Body of pancreas (tissue), 4 donors: ENCODE measurements at regions not wholly inside any gene's neighbourhood (a gene's known extent, or its start where the extent isn't known, plus 50 kb on each side); places are given as distances from the start of the nearest gene placed in this dataset.

Experiments used
- CTCF ChIP-seq, 7 experiments: fragments of 450-650 bp in 4 of 7; fragments of 200-600 bp in 3 of 7; sonication (generic) in 3 of 7; IDR thresholded peaks; one replicate each; pipeline ENCODE4 v1.5.1; 2016 to 2019; ENCODE audit warnings: antibody characterized with exemption in 7 of 7
- POLR2A ChIP-seq, 3 donors: fragments of 450-650 bp; IDR thresholded peaks; one replicate each; pipeline ENCODE4 v1.6.1; 2016; ENCODE audit warnings: antibody characterized with exemption in 3 of 3, mild to moderate bottlenecking in 2 of 3

- no peak for TF ChIP-seq CTCF (IDR thresholded peaks at IDR 0.05)
- no peak for TF ChIP-seq POLR2A (IDR thresholded peaks at IDR 0.05)
Measured at GRCh38 chr4:10181745-10182445, 65.3 kb upstream of the WDR1 start.
